NCI-H510A treated with DMSO at 0.1 percent for 48 hours (cell line): ENCODE measurements at regions not wholly inside any gene's neighbourhood (a gene's known extent, or its start where the extent isn't known, plus 50 kb on each side); places are given as distances from the start of the nearest gene placed in this dataset.
"Not testable (repeated sequence)": the region's sequence is repeated elsewhere in the genome, so short reads cannot be mapped to it uniquely, and the experiment has no call there.

Experiments used
- DNase-seq: peaks from one replicate; lab custom pipeline; 2025; lab: John Stamatoyannopoulos, UW

- no peak for DNase-seq
These were observed 230.2 kb upstream of the HES1 start for GRCh38 chr3:193905541-193906396.

GRCh38 chr3:193906849-193907410 lies 229.0 kb upstream of the HES1 start:
- no peak for DNase-seq

GRCh38 chr3:193908181-193908744 lies 227.7 kb upstream of the HES1 start:
- DNase-seq = no peak

- DNase-seq = no peak
These were observed 226.6 kb upstream of the HES1 start for GRCh38 chr3:193909387-193909786.

- no peak for DNase-seq
These were observed 225.6 kb upstream of the HES1 start for GRCh38 chr3:193910310-193910709.

GRCh38 chr3:193910886-193911738 lies 224.8 kb upstream of the HES1 start:
- no peak for DNase-seq

- no peak for DNase-seq
These were observed 224.1 kb upstream of the HES1 start for GRCh38 chr3:193911784-193912340.

GRCh38 chr3:193912621-193913178 lies 223.2 kb upstream of the HES1 start:
- no peak for DNase-seq

- no peak for DNase-seq
These were observed 221.3 kb upstream of the HES1 start for GRCh38 chr3:193914602-193915001.

- no peak for DNase-seq
These were observed 220.8 kb upstream of the HES1 start for GRCh38 chr3:193915099-193915498.

GRCh38 chr3:193915613-193916012 lies 220.3 kb upstream of the HES1 start:
- no peak for DNase-seq

GRCh38 chr3:193917158-193917557 lies 218.8 kb upstream of the HES1 start:
- DNase-seq = no peak

- DNase-seq = no peak
These were observed 214.5 kb upstream of the HES1 start for GRCh38 chr3:193921465-193921864.

GRCh38 chr3:193922034-193922774 lies 213.7 kb upstream of the HES1 start:
- DNase-seq = no peak

- DNase-seq = not testable (repeated sequence)
These were observed 212.0 kb upstream of the HES1 start for GRCh38 chr3:193923958-193924357.

- not testable (repeated sequence) for DNase-seq
These were observed 209.9 kb upstream of the HES1 start for GRCh38 chr3:193926071-193926470.

GRCh38 chr3:193927413-193928206 lies 208.3 kb upstream of the HES1 start:
- not testable (repeated sequence) for DNase-seq

GRCh38 chr3:193928354-193929209 lies 207.4 kb upstream of the HES1 start:
- DNase-seq = no peak

GRCh38 chr3:193929373-193929772 lies 206.6 kb upstream of the HES1 start:
- DNase-seq = no peak
